NCI-H128 (cell line): ENCODE measurements at regions not wholly inside any gene's neighbourhood (a gene's known extent, or its start where the extent isn't known, plus 50 kb on each side); places are given as distances from the start of the nearest gene placed in this dataset.
"Not testable (repeated sequence)": the region's sequence is repeated elsewhere in the genome, so short reads cannot be mapped to it uniquely, and the experiment has no call there.

Experiments used
- DNase-seq: peaks from one replicate; lab custom pipeline; 2025; ENCODE audit not compliant: unreplicated experiment; lab: John Stamatoyannopoulos, UW

DNA sequence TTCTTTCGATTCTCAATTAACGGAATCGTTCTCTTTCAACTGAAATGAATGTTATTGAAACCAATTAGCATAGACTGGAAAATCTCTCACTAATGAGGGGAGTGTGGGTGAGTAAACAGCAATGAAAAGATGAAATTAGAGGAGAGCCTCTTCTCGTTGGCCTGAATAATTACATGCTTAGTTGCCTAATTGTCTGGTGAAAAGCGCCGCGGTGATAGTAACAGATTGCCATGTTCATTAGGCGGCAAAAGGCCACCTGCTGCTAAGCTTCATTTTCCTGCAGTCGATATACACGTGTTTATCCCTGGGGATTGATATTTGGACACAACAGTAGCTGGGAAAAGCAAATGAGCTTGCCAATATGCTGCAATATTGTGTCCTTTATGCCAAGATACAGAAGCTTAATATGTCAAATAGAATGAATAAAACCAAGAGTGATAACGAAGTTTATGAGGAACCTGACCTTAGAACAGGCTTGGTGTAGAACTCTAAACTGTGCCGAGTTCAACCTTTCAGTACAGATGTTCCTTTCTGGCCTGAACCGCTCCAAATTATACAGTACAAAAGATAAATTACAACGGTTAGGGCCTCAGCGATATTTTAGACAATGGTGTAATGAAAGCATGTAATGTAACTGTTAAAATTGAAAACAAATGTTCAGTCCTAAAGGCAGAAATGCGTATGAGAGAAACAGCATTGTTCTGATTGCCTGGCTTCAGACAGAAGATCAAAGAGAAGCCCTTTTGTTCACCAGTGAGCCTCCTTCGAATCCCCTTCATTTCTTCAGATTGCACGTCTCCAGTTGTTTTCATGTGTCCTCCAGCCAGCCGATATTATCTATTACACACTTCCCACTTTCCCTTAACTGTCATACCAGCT lies 185.2 kb downstream of the SHOX2 start:
- DNase-seq = peak; percentile 71

DNA sequence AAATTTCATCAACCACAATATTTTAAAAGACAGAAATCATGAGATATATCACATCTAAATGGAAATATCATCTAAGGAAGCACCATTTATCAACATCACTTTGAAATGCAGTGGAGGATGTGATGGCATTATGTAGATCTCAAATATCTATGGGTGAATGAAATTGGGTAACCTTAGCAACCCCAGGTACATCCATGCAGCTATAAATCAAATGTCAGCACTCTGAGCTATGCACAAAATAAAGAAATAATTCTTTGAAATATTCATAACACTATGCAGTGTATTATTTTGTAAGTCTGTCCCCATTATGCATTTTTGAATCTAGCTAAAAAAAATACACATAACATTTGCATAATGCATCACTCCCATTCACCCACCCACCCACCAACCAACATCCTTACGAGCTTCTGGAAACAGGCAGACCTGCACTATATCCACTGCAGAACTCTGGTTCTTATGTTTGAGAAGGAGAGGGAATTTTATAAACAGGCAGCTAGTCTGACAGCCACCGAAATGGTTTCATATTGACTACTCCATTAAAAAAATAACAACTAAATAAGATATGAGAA lies 186.8 kb downstream of the SHOX2 start:
- no peak for DNase-seq

DNA sequence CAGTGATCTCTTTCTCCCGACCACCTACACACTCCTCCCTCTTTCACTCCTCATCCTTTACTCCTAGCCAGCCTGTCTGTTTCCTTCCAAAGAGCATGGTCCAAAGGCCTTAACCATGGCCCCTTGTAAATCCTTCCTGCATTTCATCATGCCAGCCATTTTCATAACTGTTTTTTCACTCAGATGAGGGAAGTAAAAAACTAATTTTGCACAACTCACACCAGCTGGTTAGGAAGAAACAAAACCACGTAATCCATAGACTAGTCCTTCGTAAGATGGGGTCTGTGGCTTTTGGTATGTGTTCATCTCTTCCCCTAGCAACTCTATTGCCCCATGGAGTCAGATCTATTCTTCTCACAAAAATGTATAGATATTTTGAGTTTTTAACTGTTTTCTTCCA lies 187.8 kb downstream of the SHOX2 start:
- no peak for DNase-seq

DNA sequence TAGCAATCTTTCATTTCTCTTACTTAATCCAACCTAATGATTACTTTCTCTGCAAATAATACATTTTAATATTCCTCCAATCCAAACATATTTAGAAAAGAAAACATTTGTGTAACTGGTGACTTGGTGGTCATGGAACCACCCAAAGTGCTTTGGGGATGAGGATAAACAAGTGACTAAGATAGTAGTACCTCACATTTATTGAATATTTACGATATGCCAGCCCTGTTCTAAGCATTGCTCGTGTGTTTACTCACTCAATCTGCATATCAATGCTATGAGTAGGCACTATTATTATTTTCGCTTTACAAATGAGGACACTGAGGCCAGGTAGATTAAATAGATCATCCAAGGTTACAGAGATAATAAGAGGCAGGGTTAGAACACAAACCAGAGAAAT lies 189.5 kb downstream of the SHOX2 start:
- no peak for DNase-seq

DNA sequence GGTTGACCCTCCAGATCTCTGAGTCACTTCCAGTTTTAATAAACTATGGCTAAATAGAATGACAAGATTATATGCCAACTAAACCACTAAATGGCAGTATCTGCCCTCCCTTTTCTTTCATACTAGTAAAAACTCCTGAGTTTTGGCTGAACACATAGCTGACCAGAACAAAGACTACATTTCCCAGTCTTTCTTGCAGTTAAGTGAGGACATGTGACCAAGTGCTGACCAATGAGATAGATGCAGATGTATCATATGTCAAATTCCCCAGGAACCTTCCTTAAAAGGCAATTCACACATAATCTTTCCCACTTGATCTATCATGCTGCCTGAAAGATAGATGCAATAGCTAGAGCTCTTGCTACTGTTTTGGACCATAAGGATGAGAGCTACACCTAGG lies 191.3 kb downstream of the SHOX2 start:
- no peak for DNase-seq

DNA sequence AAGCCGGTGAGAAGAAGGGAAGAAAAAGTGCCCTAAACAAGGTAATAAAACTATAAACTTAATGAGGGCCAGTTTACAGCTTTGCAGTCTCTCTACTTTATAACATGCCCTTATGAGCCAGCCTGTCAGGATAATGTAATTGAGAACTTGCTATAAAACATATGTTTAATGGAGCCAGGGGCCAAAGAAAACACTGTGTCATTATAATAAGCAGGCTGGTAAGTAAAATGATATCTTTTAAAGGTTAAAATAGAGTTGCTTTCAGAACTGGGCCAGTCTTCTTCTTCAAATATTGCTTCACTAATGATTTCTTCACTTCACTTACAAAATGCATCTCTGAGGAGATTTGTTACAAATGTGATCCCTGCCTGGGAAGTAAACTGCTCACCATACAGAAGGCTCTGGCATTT lies 192.5 kb downstream of the SHOX2 start:
- DNase-seq = no peak

DNA sequence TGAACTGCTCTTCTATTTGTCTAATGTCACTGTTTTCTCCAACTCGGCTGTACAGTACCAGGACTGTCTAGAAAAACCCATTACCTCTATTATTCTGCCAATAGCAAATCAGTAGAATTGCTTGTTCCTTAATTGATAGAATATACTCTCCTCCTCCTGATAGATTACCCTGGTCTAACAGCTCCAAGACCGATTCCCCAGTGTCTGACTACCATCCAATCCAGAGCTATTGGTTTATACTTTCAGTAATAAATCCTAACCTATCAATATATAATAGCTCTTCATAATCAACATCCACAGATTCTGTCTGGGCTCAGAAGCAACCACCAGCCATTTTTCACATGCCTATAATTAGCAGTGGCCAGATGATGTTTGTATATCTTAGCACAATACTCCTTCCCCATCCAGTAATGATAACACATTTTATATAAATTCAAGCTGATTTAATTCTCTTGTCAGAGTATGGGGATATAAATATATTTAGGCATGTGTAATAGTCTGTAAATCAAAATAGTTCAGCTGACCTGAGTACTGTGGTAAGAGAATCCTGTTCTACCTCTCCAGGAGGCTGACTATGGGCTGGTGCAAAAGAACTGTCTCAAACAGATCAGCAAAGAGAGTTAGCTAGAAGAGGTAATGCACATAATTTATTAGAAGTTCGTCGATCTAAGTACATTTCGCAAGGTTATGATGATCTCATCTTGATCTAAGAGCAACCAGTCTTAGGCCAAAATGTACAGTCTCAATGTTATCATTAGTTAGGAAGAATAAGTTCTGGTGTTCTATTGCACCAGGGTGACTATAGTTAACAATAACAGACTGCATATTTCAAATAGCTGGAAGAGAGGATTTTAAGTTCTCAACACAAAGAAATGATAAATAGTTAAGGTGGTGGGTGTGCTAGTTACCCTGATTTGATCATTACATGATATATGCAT lies 193.4 kb downstream of the SHOX2 start:
- no peak for DNase-seq

DNA sequence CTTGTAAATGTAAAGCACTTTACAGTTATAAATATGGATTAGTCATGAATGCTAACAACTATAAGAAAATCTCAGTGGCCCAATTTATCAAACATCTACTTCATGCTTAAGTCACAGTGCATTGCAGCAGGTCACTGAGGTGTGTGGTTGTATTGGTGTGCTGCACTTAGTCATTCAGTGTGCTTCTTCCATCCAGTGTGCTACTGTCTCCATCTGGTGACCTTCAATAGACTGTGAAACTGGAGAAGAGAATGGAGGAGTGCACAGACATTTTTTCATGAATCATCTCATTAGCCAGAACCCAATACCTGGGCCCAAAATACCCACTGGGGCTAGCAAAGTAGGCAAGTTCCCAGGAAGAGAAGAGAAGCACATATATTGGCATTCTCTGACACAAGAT lies 199.6 kb downstream of the SHOX2 start:
- no peak for DNase-seq

DNA sequence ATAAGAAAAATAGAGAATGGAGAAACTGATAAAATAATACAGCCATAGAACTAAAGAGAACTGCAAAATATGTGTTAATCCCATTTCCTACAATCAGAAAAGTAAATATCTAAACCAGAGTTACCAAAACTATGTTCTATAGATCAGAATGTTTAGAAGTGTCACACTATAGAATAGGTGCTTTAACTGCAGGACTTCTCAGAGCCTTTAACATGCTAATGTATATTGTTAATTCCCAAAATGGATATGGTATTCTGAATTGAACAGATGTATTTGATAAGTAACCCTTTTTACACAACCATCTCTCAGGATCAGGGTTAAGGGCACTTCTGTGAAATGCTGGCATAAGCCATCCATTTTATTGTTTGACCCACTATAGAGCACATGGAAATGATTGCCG lies 200.3 kb downstream of the SHOX2 start:
- DNase-seq = no peak

DNA sequence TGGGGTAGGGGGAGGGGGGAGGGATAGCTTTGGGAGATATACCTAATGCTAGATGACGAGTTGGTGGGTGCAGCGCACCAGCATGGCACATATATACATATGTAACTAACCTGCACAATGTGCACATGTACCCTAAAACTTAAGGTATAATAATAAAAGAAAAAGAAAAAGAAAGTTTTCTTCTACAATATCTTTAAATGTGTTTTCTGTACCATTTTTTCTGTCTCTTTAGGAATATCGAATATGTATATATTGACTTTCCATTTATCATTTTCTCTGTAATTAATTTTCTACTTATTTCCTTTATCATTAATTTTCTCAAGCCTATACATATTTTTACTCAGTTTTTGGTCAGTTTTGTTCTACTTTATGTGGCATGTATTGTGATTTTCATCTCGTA lies 203.5 kb downstream of the SHOX2 start:
- not testable (repeated sequence) for DNase-seq

DNA sequence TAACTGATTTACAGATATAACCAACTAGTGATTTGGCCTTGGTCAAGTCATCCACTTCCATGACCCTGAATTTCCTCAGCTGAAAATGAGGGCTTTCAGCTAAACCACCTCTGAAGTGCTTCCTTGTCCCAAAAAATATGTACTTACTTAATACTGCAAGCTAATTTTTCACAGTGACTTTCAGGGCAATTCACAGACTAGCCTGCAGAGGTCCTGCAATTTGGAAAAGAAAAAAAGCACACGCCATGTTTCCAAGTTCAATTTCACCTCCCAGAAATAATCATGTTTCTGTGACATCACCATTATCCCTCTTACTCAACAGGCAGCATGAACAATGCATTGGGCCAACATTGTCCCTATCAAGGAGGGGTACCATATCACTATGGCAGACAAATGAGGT lies 218.2 kb downstream of the SHOX2 start:
- no peak for DNase-seq

DNA sequence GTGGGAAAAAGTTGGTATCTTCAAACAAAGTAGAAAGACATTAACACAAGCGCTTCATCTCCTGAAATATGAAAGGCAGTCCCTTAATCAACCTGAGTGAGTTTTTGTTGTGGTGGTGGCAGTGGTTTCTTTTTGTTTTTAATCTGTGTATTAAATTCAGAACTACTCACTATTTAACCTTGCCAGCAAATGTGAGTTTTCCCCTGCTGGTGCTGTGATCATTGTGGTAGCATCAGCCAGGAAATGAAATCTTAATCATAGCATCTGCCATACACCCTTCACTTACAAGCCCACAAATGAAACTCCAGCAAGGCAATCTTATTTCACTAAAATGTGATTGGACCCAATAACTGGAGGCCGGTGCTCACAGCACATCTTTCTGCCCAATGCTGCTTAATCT lies 229.7 kb downstream of the SHOX2 start:
- DNase-seq = no peak

DNA sequence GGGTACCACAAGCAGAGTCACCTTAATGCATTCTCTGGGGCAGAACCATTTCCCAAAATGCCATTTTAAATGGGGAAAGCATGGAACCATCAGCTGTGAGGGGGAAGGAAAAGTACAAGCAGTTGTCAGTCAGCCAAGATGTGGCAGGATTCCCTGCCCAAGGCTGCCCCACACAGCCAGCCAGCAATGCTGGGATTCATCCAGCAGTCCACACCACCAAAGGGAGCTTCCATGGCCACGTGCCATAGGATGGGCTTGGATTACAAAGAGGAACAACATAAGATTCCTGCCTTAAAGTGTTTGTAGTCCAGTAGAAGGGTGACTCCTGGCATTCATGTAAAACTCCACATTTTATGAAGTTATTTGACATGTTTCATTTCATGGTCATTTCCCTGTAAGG lies 233.3 kb downstream of the SHOX2 start:
- DNase-seq = no peak

DNA sequence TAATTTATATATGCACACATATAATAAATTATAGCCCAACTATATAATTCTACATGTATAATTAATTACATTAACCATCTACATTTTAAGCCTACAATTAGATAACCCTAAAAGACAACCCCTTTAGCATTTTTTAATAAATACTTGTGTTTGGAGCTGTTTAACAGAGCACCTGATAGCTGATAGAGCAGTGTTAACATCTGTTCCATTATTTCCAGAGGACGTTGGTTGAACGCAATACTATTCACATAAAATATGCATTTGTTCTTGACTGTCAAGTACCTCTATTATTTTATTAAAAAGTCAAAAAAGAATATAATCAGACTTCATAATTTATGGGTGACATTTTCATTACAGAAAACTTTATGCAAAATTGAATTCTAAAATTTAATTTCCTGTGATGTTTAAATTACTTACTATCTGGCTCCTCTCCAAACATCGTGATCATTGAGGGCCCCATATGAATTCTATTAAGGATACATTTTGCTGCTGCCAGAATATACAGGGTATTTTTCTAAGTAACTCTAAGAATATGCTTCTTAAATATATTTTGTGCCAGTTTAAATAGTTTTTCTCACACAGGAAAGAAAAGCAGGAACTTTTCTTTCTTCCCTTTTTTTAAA lies 234.3 kb downstream of the SHOX2 start:
- DNase-seq = no peak

DNA sequence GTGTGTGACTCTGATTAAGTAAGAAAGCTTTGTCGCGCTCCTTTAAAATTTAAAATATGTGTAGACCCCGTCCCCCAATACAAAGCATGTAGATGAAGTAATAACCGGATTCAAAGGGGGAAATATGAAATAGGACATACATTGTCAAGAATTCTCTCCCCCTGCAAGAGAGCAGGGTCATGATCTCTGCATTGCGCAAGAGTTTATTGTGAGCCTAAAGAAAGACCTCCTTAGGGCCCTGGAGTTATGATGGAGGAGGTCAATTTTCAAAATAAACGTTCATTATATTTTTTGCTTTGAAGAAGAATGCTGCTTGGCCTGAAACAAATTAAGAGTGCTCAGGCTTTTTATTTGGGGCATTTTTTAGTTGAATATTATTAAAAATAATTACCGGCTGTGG lies 235.0 kb downstream of the SHOX2 start:
- DNase-seq = no peak

DNA sequence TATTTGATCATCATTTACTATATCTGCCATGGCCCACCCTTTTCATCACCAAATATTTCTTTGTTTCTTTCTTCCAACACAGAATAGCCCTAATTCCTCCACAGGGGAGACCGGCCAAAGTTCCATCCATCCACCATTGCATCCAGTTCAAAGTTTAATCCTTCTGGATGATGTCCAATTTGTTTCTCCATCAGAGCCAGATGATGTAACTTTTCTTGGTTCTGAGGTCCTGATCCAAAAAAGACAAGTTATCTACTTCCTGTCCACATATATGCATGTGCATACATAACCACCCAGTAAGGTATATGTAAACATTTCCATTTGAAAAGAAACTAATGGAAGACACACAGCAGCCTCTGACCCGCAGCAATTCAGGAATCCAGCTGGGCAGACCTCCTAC lies 237.3 kb downstream of the SHOX2 start:
- DNase-seq = no peak

DNA sequence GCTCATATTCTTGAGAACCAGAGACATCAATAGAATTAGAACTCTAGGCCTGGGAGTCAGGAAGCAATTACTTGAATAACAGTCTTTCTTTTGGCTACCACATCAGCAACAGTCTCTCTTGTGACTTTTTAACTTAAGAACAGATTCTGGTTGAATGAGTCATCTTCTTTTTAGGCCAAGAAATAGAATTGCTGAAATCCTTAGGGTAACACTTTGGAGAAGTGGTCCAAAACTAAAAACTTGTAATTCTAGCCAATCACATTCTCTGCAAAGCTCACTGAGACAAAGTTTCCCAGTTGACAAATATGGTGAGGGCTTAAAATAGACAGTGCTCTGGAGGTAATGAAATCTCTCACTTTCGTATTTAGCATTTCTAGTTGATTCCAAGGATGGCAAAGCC lies 238.0 kb downstream of the SHOX2 start:
- no peak for DNase-seq

DNA sequence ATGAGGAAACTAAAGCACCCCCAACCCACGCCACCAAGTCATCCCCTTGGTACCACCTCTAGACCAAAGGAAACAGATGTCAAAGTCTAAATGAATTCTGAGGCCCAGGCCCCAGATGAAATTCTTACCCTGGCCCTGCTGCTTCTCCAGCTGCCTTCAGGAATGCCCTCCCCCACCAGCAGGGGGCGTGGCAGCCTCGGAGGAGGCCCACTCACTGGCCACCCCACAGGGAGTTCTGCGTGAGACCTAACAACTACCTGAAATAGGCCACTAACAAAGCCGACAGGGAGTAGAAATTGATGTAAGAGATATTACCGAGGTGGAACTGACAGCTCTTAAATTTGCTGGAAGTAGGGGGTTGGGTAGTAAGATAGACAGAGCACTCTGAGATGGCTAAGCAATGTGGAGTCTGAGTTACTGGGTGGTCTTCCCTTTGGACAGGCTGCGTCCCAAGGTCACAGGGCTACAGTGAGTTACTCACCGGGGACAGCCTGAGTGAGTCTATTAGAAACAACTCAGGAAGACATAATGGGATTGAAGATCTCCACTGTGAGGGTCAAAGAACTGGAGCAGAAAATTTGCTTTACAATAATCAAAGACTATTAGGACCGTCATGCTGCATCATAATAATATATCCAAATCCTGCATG lies 240.7 kb downstream of the SHOX2 start:
- DNase-seq = no peak

DNA sequence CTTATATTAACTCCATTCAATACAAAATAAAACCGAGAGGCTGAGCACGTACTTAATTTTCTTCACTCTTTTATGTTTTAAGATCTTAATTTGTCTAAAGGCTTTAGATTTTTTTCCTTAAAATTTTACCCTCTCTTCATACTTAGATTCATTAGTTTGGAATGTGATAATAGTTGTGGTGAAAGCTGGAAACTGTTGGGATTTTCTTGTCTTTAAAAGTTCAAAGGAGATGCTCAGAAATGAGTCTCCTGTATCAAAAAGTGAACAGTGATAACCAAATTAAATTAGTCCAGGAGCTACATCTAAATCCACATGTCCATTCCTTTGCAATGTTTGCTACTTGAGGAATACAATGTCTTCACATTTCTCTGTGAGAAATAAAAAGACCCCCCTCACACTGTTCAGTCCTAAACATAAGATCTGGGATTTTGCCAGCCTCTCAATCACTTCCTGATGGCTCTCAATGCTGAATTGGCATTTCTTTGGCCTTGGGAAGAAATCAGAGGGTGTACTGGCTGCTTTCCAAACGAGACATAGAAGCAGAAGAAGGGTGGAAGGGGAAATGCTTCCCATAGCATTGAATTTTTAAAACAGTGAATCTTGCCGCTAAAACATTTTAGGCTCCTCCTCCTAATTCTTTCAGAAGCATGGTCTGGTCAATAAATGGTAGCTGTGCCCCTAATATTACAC lies 245.0 kb downstream of the SHOX2 start:
- DNase-seq = no peak

DNA sequence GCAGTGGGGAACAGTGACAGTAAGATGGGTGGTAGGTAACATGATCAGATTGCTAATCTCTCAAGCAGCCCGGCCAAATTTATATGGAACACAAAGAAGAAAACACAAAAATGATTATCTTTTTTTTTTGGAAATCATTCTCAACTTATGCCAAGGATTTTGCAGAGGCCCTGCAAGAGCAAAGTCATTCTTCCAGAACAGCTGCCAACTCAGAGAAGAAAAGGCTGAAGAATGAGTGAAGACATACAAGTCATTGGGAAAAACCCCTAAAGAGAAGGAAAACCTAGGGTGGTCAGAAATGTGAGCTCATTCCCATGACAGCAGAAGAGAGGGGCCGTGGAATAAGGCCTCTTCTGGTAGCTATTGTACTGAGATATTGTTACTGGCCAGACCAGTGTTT lies 246.7 kb downstream of the SHOX2 start:
- DNase-seq = no peak
